HG03159 (cell line): ENCODE measurements at regions not wholly inside any gene's neighbourhood (a gene's known extent, or its start where the extent isn't known, plus 50 kb on each side); places are given as distances from the start of the nearest gene placed in this dataset.
"Not testable (repeated sequence)": the region's sequence is repeated elsewhere in the genome, so short reads cannot be mapped to it uniquely, and the experiment has no call there.

ENCODE experiments used
- ATAC-seq: cut with Tn5 transposase; IDR thresholded peaks from one replicate; pipeline ENCODE4 v1.9.1; 2021; ENCODE audit warnings: mild to moderate bottlenecking, moderate library complexity; ENCODE audit not compliant: unreplicated experiment

GRCh38 chr12:25341877-25342276 is 91.1 kb upstream of the KRAS start:
- ATAC-seq, result not testable (repeated sequence)

GRCh38 chr12:25337916-25338315 is 87.2 kb upstream of the KRAS start:
- ATAC-seq, result no peak

GRCh38 chr12:25332143-25332542 is 81.4 kb upstream of the KRAS start:
- peak; percentile 78 for ATAC-seq

GRCh38 chr12:25328072-25328712 is 77.5 kb upstream of the KRAS start:
- no peak for ATAC-seq

- no peak for ATAC-seq
Observed at GRCh38 chr12:25327321-25327720, 76.6 kb upstream of the KRAS start.

GRCh38 chr12:25326326-25326725 is 75.6 kb upstream of the KRAS start:
- ATAC-seq, result no peak

- ATAC-seq, result no peak
Observed at GRCh38 chr12:25324861-25325260, 74.1 kb upstream of the KRAS start.

GRCh38 chr12:25323581-25323982 is 72.9 kb upstream of the KRAS start:
- ATAC-seq, result no peak

- no peak for ATAC-seq
Observed at GRCh38 chr12:25322918-25323531, 72.3 kb upstream of the KRAS start.

GRCh38 chr12:25322351-25322750 is 71.6 kb upstream of the KRAS start:
- no peak for ATAC-seq

- ATAC-seq, result no peak
Observed at GRCh38 chr12:25321772-25322171, 71.0 kb upstream of the KRAS start.

- peak; percentile 68 for ATAC-seq
Observed at GRCh38 chr12:25320123-25321006, 69.6 kb upstream of the KRAS start.

- ATAC-seq, result no peak
Observed at GRCh38 chr12:25319233-25319984, 68.7 kb upstream of the KRAS start.

GRCh38 chr12:25317553-25317952 is 66.8 kb upstream of the KRAS start:
- ATAC-seq, result no peak

- no peak for ATAC-seq
Observed at GRCh38 chr12:25315388-25315787, 64.7 kb upstream of the KRAS start.

GRCh38 chr12:25313266-25313990 is 62.7 kb upstream of the KRAS start:
- ATAC-seq, result not testable (repeated sequence)

GRCh38 chr12:25311506-25311905 is 60.8 kb upstream of the KRAS start:
- ATAC-seq, result no peak

- ATAC-seq, result not testable (repeated sequence)
Observed at GRCh38 chr12:25310071-25310470, 59.3 kb upstream of the KRAS start.

GRCh38 chr12:25308756-25309155 is 58.0 kb upstream of the KRAS start:
- no peak for ATAC-seq

- no peak for ATAC-seq
Observed at GRCh38 chr12:25307818-25308217, 57.1 kb upstream of the KRAS start.
